ENCODE measurements at regions not wholly inside any gene's neighbourhood (a gene's known extent, or its start where the extent isn't known, plus 50 kb on each side); places are given as distances from the start of the nearest gene placed in this dataset.

DNA sequence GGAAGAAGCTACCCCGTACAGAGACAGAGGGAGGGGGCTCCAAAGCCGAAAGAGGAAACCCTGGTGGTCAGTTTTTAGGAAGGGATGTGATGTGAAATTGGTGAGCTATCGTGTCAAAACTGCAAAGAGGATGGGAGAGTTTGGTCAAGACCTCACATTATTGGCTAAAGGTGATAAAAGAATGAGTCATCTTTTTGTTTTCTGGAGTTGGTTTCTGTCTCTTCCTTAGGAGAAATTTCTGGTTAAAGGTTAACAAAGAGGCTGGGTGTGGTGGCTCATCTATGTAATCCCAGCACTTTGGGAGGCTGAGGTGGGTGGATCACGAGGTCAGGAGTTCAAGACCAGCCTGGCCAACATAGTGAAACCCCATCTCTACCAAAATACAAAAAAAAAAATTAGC, 217.8 kb upstream of the CBLB start:
- TF ChIP-seq RAD21 (IDR thresholded peaks at IDR 0.05) (no peak), ATF3 (IDR thresholded peaks at IDR 0.05) (no peak), CTCF (IDR thresholded peaks at IDR 0.05; ENCODE audit: low read depth, low read length, missing input control) (no peak), HNF4A (conservative IDR thresholded peaks at IDR 0.05) (no peak), FOXA1 (IDR thresholded peaks at IDR 0.05) (no peak), RXRA (IDR thresholded peaks at IDR 0.05) (no peak), NR2F2 (IDR thresholded peaks at IDR 0.05) (no peak)
- TF ChIP-seq, protein P1, sequence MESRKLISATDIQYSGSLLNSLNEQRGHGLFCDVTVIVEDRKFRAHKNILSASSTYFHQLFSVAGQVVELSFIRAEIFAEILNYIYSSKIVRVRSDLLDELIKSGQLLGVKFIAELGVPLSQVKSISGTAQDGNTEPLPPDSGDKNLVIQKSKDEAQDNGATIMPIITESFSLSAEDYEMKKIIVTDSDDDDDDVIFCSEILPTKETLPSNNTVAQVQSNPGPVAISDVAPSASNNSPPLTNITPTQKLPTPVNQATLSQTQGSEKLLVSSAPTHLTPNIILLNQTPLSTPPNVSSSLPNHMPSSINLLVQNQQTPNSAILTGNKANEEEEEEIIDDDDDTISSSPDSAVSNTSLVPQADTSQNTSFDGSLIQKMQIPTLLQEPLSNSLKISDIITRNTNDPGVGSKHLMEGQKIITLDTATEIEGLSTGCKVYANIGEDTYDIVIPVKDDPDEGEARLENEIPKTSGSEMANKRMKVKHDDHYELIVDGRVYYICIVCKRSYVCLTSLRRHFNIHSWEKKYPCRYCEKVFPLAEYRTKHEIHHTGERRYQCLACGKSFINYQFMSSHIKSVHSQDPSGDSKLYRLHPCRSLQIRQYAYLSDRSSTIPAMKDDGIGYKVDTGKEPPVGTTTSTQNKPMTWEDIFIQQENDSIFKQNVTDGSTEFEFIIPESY (IDR thresholded peaks at IDR 0.05): no peak
- TF ChIP-seq, protein P2, sequence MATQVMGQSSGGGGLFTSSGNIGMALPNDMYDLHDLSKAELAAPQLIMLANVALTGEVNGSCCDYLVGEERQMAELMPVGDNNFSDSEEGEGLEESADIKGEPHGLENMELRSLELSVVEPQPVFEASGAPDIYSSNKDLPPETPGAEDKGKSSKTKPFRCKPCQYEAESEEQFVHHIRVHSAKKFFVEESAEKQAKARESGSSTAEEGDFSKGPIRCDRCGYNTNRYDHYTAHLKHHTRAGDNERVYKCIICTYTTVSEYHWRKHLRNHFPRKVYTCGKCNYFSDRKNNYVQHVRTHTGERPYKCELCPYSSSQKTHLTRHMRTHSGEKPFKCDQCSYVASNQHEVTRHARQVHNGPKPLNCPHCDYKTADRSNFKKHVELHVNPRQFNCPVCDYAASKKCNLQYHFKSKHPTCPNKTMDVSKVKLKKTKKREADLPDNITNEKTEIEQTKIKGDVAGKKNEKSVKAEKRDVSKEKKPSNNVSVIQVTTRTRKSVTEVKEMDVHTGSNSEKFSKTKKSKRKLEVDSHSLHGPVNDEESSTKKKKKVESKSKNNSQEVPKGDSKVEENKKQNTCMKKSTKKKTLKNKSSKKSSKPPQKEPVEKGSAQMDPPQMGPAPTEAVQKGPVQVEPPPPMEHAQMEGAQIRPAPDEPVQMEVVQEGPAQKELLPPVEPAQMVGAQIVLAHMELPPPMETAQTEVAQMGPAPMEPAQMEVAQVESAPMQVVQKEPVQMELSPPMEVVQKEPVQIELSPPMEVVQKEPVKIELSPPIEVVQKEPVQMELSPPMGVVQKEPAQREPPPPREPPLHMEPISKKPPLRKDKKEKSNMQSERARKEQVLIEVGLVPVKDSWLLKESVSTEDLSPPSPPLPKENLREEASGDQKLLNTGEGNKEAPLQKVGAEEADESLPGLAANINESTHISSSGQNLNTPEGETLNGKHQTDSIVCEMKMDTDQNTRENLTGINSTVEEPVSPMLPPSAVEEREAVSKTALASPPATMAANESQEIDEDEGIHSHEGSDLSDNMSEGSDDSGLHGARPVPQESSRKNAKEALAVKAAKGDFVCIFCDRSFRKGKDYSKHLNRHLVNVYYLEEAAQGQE (IDR thresholded peaks at IDR 0.05): no peak
- no peak for DNase-seq (ENCODE audit: low spot score)
- Histone ChIP-seq H3K36me3 (ENCODE audit: control insufficient read depth in 4 of 4, insufficient read depth in 3 of 4, low read depth in 1 of 4, low read length in 3 of 4) (no peaks in the 10 kb centered on the region), H3K9me3 (ENCODE audit: control insufficient read depth in 4 of 4, low read length in 3 of 4) (no peaks in the 10 kb centered on the region), H3K27me3 (ENCODE audit: control insufficient read depth in 4 of 4, insufficient read depth in 4 of 4, low read length in 3 of 4) (no peaks in the 10 kb centered on the region), H3K4me1 (ENCODE audit: control insufficient read depth in 4 of 4, insufficient read depth in 4 of 4, low read length in 3 of 4) (peaks cover 0 to 14% (median 4%) of the 10 kb centered on the region in 4 donors), H3K9ac (ENCODE audit: low read depth in 1 of 2, low read length in 2 of 2) (no peak overlapping the region), H3K4me3 (ENCODE audit: low read depth in 1 of 3, low read length in 3 of 3) (no peak overlapping the region), H3K27ac (ENCODE audit: low read depth in 1 of 2, low read length in 2 of 2) (no peak overlapping the region)
- 80% methylated on average over 4 of the region's 4 CpGs for WGBS

DNA sequence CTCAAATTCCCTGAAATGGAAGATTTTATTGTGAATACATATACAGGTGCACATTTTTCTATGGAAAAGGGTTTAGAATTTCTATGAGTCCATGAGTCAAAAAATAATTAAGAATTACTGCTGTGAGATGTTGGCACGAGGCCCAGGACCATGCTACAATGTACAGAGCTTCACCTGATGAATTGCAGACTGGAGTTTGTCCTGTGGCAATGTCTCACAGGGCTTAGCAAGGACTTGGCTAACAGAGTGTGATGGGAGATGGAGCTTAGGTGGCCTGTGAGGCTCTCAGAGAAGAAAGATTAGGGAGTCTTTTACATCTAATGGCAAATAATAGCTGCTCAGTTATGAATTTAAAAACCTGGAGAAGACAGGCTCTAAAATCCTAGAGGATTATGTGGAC, 219.5 kb upstream of the CBLB start:
- Histone ChIP-seq H3K27ac (ENCODE audit: low read depth in 1 of 2, low read length in 2 of 2) (no peak overlapping the region), H3K9me3 (ENCODE audit: control insufficient read depth in 4 of 4, low read length in 3 of 4) (no peaks in the 10 kb centered on the region), H3K9ac (ENCODE audit: low read depth in 1 of 2, low read length in 2 of 2) (no peak overlapping the region), H3K4me3 (ENCODE audit: low read depth in 1 of 3, low read length in 3 of 3) (no peak overlapping the region), H3K36me3 (ENCODE audit: control insufficient read depth in 4 of 4, insufficient read depth in 3 of 4, low read depth in 1 of 4, low read length in 3 of 4) (no peaks in the 10 kb centered on the region), H3K4me1 (ENCODE audit: control insufficient read depth in 4 of 4, insufficient read depth in 4 of 4, low read length in 3 of 4) (peaks cover 0 to 3% (median 0%) of the 10 kb centered on the region in 4 donors), H3K27me3 (ENCODE audit: control insufficient read depth in 4 of 4, insufficient read depth in 4 of 4, low read length in 3 of 4) (no peaks in the 10 kb centered on the region)
- WGBS: 78% methylated on average over 1 of the region's 1 CpG
- DNase-seq (ENCODE audit: low spot score): no peak
- TF ChIP-seq HNF4G (IDR thresholded peaks at IDR 0.05) (no peak), EGR1 (IDR thresholded peaks at IDR 0.05; ENCODE audit: low read depth in 2 of 2) (no peak), YY1 (IDR thresholded peaks at IDR 0.05) (no peak), RAD21 (IDR thresholded peaks at IDR 0.05) (no peak), TAF1 (conservative IDR thresholded peaks at IDR 0.05) (no peak), SP1 (IDR thresholded peaks at IDR 0.05) (no peak), MAX (IDR thresholded peaks at IDR 0.05) (no peak), HNF4A (conservative IDR thresholded peaks at IDR 0.05) (no peak), RXRA (IDR thresholded peaks at IDR 0.05) (no peak), NR2F2 (IDR thresholded peaks at IDR 0.05) (no peak), CTCF (IDR thresholded peaks at IDR 0.05; ENCODE audit: low read depth, low read length, missing input control) (no peak), FOXA1 (IDR thresholded peaks at IDR 0.05) (no peak), FOXA2 (IDR thresholded peaks at IDR 0.05) (no peak), ATF3 (IDR thresholded peaks at IDR 0.05) (no peak)
- TF ChIP-seq, protein P2 (IDR thresholded peaks at IDR 0.05): no peak

All from liver (tissue), 8 donors.